NT2/D1 (cell line): ENCODE measurements at regions not wholly inside any gene's neighbourhood (a gene's known extent, or its start where the extent isn't known, plus 50 kb on each side); places are given as distances from the start of the nearest gene placed in this dataset.

Source experiments
- YY1 ChIP-seq: IDR thresholded peaks from 2 replicates; pipeline ENCODE4 v1.6.1; 2011; ENCODE audit not compliant: insufficient read length, insufficient read depth
- ZNF274 ChIP-seq: IDR thresholded peaks from 2 replicates; pipeline ENCODE4 v1.6.1; 2011; ENCODE audit warnings: mild to moderate bottlenecking, low read depth, low read length

DNA sequence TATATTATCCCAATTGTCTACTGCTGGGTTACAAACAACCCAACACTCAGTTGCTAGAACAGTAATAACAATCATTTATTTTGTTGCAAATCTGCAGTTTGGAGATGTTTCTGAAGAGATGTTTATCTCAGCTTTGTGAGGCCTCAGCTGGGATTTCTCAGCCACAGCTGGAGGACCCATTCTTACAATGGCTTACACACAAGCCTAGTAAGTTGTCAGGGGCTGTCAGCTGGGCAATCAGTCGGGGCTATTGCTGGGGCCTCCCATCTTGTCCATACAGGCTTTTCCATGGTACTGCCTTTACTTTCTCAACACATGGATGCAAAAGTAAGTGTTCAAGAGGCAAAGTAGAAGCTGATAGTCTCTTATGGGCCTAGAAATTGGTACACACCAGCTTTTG lies 491.7 kb upstream of the NXPH2 start:
- TF ChIP-seq YY1: no peak
- TF ChIP-seq ZNF274: no peak
